ENCODE measurements at regions not wholly inside any gene's neighbourhood (a gene's known extent, or its start where the extent isn't known, plus 50 kb on each side); places are given as distances from the start of the nearest gene placed in this dataset.

DNA sequence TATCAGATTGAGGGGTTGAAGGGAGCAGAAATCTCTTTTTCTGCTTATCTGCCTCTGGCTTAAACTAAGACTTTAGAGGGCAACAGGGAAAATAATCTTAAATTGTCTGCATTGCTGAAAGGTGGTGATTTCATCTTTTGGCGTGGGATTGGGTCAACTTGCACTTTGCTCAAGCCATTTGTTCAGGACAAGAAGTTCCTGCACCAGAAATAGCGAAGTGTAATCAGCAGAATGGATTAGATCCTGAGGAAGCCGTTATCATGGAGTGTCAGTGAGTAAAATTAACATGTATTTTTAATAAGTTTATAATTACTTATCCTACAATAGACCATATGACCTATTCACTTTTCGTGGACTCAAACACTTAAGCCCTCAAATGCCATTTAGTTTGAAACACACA lies 249.3 kb downstream of the CD83 start:
- no peak for FAIRE-seq
- no peak overlapping the region for H3K4me2 ChIP-seq (ENCODE audit: low read depth, low read length)
- H3K27ac ChIP-seq (ENCODE audit: extremely low read length, insufficient read depth, low read length) = no peak overlapping the region
- no peaks in the 10 kb centered on the region for H3K4me1 ChIP-seq (ENCODE audit: insufficient read depth, low read length)
- intact Hi-C loops (cut with micrococcal nuclease; ENCODE audit: unreplicated experiment) = no loop called here
- WGBS (ENCODE audit: low lambda C conversion rate) = 3% methylated on average over 4 of the region's 4 CpGs
- H3K4me3 ChIP-seq (replicated peaks in 1 of 3; ENCODE audit: insufficient read depth in 1 of 3, low read depth in 2 of 3, low read length in 3 of 3) = no peak overlapping the region
- no peak for TF ChIP-seq SCMH1 (CRISPR knock-in tag; IDR thresholded peaks at IDR 0.05; ENCODE audit: borderline replicate concordance)
- no peak for TF ChIP-seq ZNF619 (CRISPR knock-in tag; IDR thresholded peaks at IDR 0.05)
- TF ChIP-seq RNF2 (conservative IDR thresholded peaks at IDR 0.05; ENCODE audit: low read depth) = no peak
- TF ChIP-seq TBX3 (IDR thresholded peaks at IDR 0.05; ENCODE audit: borderline replicate concordance) = no peak
- no peak for TF ChIP-seq ZNF773 (CRISPR knock-in tag; IDR thresholded peaks at IDR 0.05; ENCODE audit: borderline replicate concordance)
- no peak for TF ChIP-seq ZNF282 (IDR thresholded peaks at IDR 0.05; ENCODE audit: partially characterized antibody)
- no peak for TF ChIP-seq FIP1L1 (IDR thresholded peaks at IDR 0.05; ENCODE audit: borderline replicate concordance, insufficient read depth, low read depth, low read length)
- TF ChIP-seq ARNTL (CRISPR knock-in tag; IDR thresholded peaks at IDR 0.05) = no peak
- no TSS peak for BruUV-seq (replicated peaks)
- no peaks in the 10 kb centered on the region; a peak in 1 of 5 replicates for H3K27me3 ChIP-seq (ENCODE audit: control insufficient read depth in 1 of 2, insufficient read depth in 2 of 2, low read length in 2 of 2)
- no peaks in the 10 kb centered on the region for H3K36me3 ChIP-seq (replicated peaks in 1 of 2; ENCODE audit: control insufficient read depth in 1 of 2, insufficient read depth in 2 of 2, low read length in 2 of 2)
- H3K9me3 ChIP-seq (ENCODE audit: low read length) = no peaks in the 10 kb centered on the region
- ChIA-PET POLR2A (no interaction called here), CTCF (ENCODE audit: low intra/inter-chr PET ratio, low total read pairs) (no interaction called here)
- no peaks in the 10 kb centered on the region for H3K79me2 ChIP-seq (ENCODE audit: insufficient read depth, low read length)
- H4K20me1 ChIP-seq (ENCODE audit: insufficient read depth, low read length) = no peaks in the 10 kb centered on the region
- no peak for ATAC-seq
- H3K9ac ChIP-seq (ENCODE audit: insufficient read depth, low read depth, low read length) = no peak overlapping the region
- no peak overlapping the region for H2AFZ ChIP-seq (ENCODE audit: low read length)
- in situ Hi-C loops (cut with HindIII; ENCODE audit: extremely low pct_ligation_motif_present, low pct_unique_long_range_greater_than_20kb) = no loop called here
- DNase-seq (ENCODE audit: low spot score) = no peak

DNA sequence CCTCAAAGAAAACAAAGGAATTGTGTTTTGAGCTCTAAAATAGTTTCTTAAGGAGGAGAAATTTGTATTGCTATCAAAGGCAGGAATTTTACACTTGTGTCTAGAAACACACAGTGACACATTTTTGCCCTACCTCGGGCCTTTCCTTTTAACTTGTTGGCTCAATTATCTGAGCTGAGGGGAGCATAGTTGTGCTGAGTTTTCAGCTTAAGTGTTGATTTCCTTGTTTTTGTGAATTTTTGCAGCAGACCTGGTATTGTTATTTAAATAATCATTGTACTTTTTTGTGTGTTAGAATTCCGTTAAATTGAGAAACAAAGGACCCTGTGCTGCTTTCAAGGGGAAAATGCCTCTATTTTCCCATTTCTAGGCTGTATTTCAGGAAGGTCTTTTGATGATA lies 249.7 kb downstream of the CD83 start:
- Histone ChIP-seq H3K9ac (ENCODE audit: insufficient read depth, low read depth, low read length) (no peak overlapping the region), H3K4me2 (ENCODE audit: low read depth, low read length) (no peak overlapping the region), H3K4me1 (ENCODE audit: insufficient read depth, low read length) (no peaks in the 10 kb centered on the region), H3K36me3 (replicated peaks in 1 of 2; ENCODE audit: control insufficient read depth in 1 of 2, insufficient read depth in 2 of 2, low read length in 2 of 2) (no peaks in the 10 kb centered on the region), H4K20me1 (ENCODE audit: insufficient read depth, low read length) (no peaks in the 10 kb centered on the region), H3K79me2 (ENCODE audit: insufficient read depth, low read length) (no peaks in the 10 kb centered on the region), H3K27ac (ENCODE audit: extremely low read length, insufficient read depth, low read length) (no peak overlapping the region), H3K27me3 (ENCODE audit: control insufficient read depth in 1 of 2, insufficient read depth in 2 of 2, low read length in 2 of 2) (no peaks in the 10 kb centered on the region; a peak in 1 of 5 replicates), H2AFZ (ENCODE audit: low read length) (no peak overlapping the region), H3K4me3 (replicated peaks in 1 of 3; ENCODE audit: insufficient read depth in 1 of 3, low read depth in 2 of 3, low read length in 3 of 3) (no peak overlapping the region), H3K9me3 (ENCODE audit: low read length) (no peaks in the 10 kb centered on the region)
- BruUV-seq (replicated peaks) = no TSS peak
- ChIA-PET CTCF (ENCODE audit: low intra/inter-chr PET ratio, low total read pairs) (no interaction called here), POLR2A (no interaction called here)
- DNase-seq (ENCODE audit: low spot score) (no peak), FAIRE-seq (no peak), ATAC-seq (no peak)
- WGBS (ENCODE audit: low lambda C conversion rate) = 0% methylated on average over 2 of the region's 2 CpGs
- in situ Hi-C loops (cut with HindIII; ENCODE audit: extremely low pct_ligation_motif_present, low pct_unique_long_range_greater_than_20kb) = no loop called here
- intact Hi-C loops (cut with micrococcal nuclease; ENCODE audit: unreplicated experiment) = no loop called here
- TF ChIP-seq SOX6 (IDR thresholded peaks at IDR 0.05) (no peak), SOX6 (CRISPR knock-in tag; IDR thresholded peaks at IDR 0.05) (no peak), ELK4 (CRISPR knock-in tag; IDR thresholded peaks at IDR 0.05; ENCODE audit: borderline replicate concordance) (no peak), CENPT (CRISPR knock-in tag; IDR thresholded peaks at IDR 0.05; ENCODE audit: low read depth) (no peak), ZNF451 (CRISPR knock-in tag; IDR thresholded peaks at IDR 0.05) (no peak)
- TF ChIP-seq, protein P1, sequence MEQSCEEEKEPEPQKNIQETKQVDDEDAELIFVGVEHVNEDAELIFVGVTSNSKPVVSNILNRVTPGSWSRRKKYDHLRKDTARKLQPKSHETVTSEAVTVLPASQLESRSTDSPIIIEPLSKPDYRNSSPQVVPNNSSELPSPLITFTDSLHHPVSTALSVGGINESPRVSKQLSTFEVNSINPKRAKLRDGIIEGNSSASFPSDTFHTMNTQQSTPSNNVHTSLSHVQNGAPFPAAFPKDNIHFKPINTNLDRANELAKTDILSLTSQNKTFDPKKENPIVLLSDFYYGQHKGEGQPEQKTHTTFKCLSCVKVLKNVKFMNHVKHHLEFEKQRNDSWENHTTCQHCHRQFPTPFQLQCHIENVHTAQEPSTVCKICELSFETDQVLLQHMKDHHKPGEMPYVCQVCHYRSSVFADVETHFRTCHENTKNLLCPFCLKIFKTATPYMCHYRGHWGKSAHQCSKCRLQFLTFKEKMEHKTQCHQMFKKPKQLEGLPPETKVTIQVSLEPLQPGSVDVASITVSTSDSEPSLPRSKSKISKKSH (CRISPR knock-in tag; IDR thresholded peaks at IDR 0.05; ENCODE audit: borderline replicate concordance) = no peak

Data from HepG2 (cell line).